IMR-90 (cell line): ENCODE measurements at regions not wholly inside any gene's neighbourhood (a gene's known extent, or its start where the extent isn't known, plus 50 kb on each side); places are given as distances from the start of the nearest gene placed in this dataset.

ENCODE experiments used
- ATAC-seq: fragments of 200-7000 bp; cut with Tn5 transposase; 2 replicates; pipeline ENCODE4 v1.9.1; 2020; ENCODE audit warnings: low read depth, mild to moderate bottlenecking, moderate library complexity
- BruUV-seq: library from RNA; stranded (reverse); fragments of 400-500 nt; replicated peaks from 2 replicates; lab custom pipeline; 2021; lab: Mats Ljungman, UMichigan
- CTCF ChIA-PET: fragments of 300-600 bp; formaldehyde crosslinking; extraction: SDS; loops from one replicate; lab custom pipeline; 2021; ENCODE audit warnings: antibody characterized with exemption; lab: Yijun Ruan, JAX
- POLR2A ChIA-PET: fragments of 300-600 bp; sonication (Branson Sonifier 250); formaldehyde crosslinking; loops from one replicate; lab custom pipeline; 2022; ENCODE audit warnings: antibody characterized with exemption; ENCODE audit not compliant: unreplicated experiment; lab: Charles Lee
- DNase-seq: peaks from one replicate; pipeline ENCODE4 v3.0.0; 2013
- H2AFZ ChIP-seq: replicated peaks from 2 replicates; pipeline ENCODE3; 2013; ENCODE audit warnings: low read length, mild to moderate bottlenecking; ENCODE audit not compliant: poor library complexity
- H2AK5ac ChIP-seq: 2 replicates; pipeline ENCODE4 v1.6.1; 2013; ENCODE audit warnings: low read depth, low read length, inconsistent platforms
- H2AK9ac ChIP-seq: replicated peaks from 2 replicates; pipeline ENCODE3; 2013; ENCODE audit warnings: mild to moderate bottlenecking, low read depth, low read length, moderate library complexity; ENCODE audit not compliant: poor library complexity
- H2BK120ac ChIP-seq: 2 replicates; pipeline ENCODE4 v1.6.1; 2013; ENCODE audit warnings: low read depth, low read length, inconsistent platforms
- H2BK15ac ChIP-seq: 3 replicates; pipeline ENCODE4 v1.6.1; 2013; ENCODE audit warnings: low read depth, low read length, inconsistent platforms
- H2BK20ac ChIP-seq: 2 replicates; pipeline ENCODE4 v1.6.1; 2013; ENCODE audit warnings: low read depth, mild to moderate bottlenecking, inconsistent platforms, low read length, moderate library complexity
- H2BK5ac ChIP-seq: 2 replicates; pipeline ENCODE4 v1.6.1; 2013; ENCODE audit warnings: mild to moderate bottlenecking, low read depth, low read length, inconsistent platforms; ENCODE audit not compliant: poor library complexity, severe bottlenecking
- H3K14ac ChIP-seq: replicated peaks from 2 replicates; pipeline ENCODE4 v1.6.1; 2013; ENCODE audit warnings: low read depth, low read length, inconsistent platforms
- H3K18ac ChIP-seq: 2 replicates; pipeline ENCODE4 v1.6.1; 2013; ENCODE audit warnings: low read depth, low read length, control low read depth
- H3K23ac ChIP-seq: 2 replicates; pipeline ENCODE4 v1.6.1; 2013; ENCODE audit warnings: low read depth, low read length, inconsistent platforms
- H3K27ac ChIP-seq: 2 replicates; pipeline ENCODE4 v1.5.1; 2013; ENCODE audit warnings: mild to moderate bottlenecking, control low read depth, low read length; ENCODE audit not compliant: insufficient read depth
- H3K27me3 ChIP-seq: 2 replicates; pipeline ENCODE4 v1.6.1; 2013; ENCODE audit warnings: low read length; ENCODE audit not compliant: control insufficient read depth, insufficient read depth
- H3K36me3 ChIP-seq: 2 replicates; pipeline ENCODE4 v1.6.1; 2013; ENCODE audit warnings: low read length, mixed read lengths; ENCODE audit not compliant: control insufficient read depth, insufficient read depth
- H3K4ac ChIP-seq: 2 replicates; pipeline ENCODE4 v1.6.1; 2013; ENCODE audit warnings: low read depth, low read length, inconsistent platforms
- H3K4me1 ChIP-seq: 2 replicates; pipeline ENCODE4 v1.6.1; 2013; ENCODE audit warnings: low read length, mixed read lengths; ENCODE audit not compliant: control insufficient read depth, insufficient read depth
- H3K4me2 ChIP-seq: 2 replicates; pipeline ENCODE4 v1.6.1; 2013; ENCODE audit warnings: low read depth, mild to moderate bottlenecking, control low read depth, low read length, moderate library complexity
- H3K4me3 ChIP-seq: 2 replicates; pipeline ENCODE4 v1.5.1; 2013; ENCODE audit warnings: low read depth, mild to moderate bottlenecking, control low read depth, low read length, moderate library complexity; ENCODE audit not compliant: insufficient read depth
- H3K56ac ChIP-seq: 2 replicates; pipeline ENCODE4 v1.6.1; 2013; ENCODE audit warnings: low read length, inconsistent platforms; ENCODE audit not compliant: insufficient read depth; ENCODE audit errors: extremely low read depth
- H3K79me1 ChIP-seq, 2 experiments: 2 replicates each; pipeline ENCODE4 v1.6.1; 2013; ENCODE audit warnings: low read length in 2 of 2, inconsistent platforms in 1 of 2, low read depth in 1 of 2
- H3K9ac ChIP-seq: 2 replicates; pipeline ENCODE4 v1.6.1; 2013; ENCODE audit warnings: low read depth, low read length, control low read depth
- H3K9me1 ChIP-seq: 2 replicates; pipeline ENCODE4 v1.6.1; 2013; ENCODE audit warnings: low read length, inconsistent platforms; ENCODE audit not compliant: insufficient read depth
- H3K9me3 ChIP-seq: 2 replicates; pipeline ENCODE4 v1.6.1; 2013; ENCODE audit warnings: low read length; ENCODE audit not compliant: control insufficient read depth, insufficient read depth
- H4K20me1 ChIP-seq: 2 replicates; pipeline ENCODE4 v1.6.1; 2013; ENCODE audit warnings: low read length, inconsistent platforms; ENCODE audit not compliant: insufficient read depth
- H4K5ac ChIP-seq: 2 replicates; pipeline ENCODE4 v1.6.1; 2013; ENCODE audit warnings: mild to moderate bottlenecking, low read depth, low read length, control low read depth
- H4K8ac ChIP-seq, 2 experiments: 2 replicates each; pipeline ENCODE4 v1.6.1; 2013; ENCODE audit warnings: low read depth in 2 of 2, low read length in 2 of 2, control low read depth in 1 of 2, inconsistent platforms in 1 of 2
- H4K91ac ChIP-seq: 2 replicates; pipeline ENCODE4 v1.6.1; 2013; ENCODE audit warnings: low read depth, low read length, inconsistent platforms; ENCODE audit not compliant: insufficient read depth
- CEBPB ChIP-seq: IDR thresholded peaks from 2 replicates; pipeline ENCODE4 v1.6.1; 2012; ENCODE audit warnings: low read depth, low read length, improper control_type of control experiment
- CHD1 ChIP-seq: IDR thresholded peaks from 2 replicates; pipeline ENCODE4 v1.6.1; 2012; ENCODE audit warnings: low read depth, low read length, improper control_type of control experiment
- FOS ChIP-seq: fragments of 150-350 bp; IDR thresholded peaks from 2 replicates; pipeline ENCODE4 v1.6.1; 2016; ENCODE audit warnings: low read depth, low read length
- MAFK ChIP-seq: IDR thresholded peaks from 2 replicates; pipeline ENCODE4 v1.6.1; 2012; ENCODE audit warnings: low read depth, low read length, improper control_type of control experiment
- MAZ ChIP-seq: IDR thresholded peaks from 2 replicates; pipeline ENCODE4 v1.6.1; 2012; ENCODE audit warnings: low read depth, mild to moderate bottlenecking, low read length, improper control_type of control experiment, moderate library complexity, borderline replicate concordance
- RAD21 ChIP-seq: IDR thresholded peaks from 2 replicates; pipeline ENCODE4 v1.6.1; 2012; ENCODE audit warnings: low read length, improper control_type of control experiment
- RCOR1 ChIP-seq: IDR thresholded peaks from 2 replicates; pipeline ENCODE4 v1.6.1; 2012; ENCODE audit warnings: mild to moderate bottlenecking, low read length, improper control_type of control experiment; ENCODE audit not compliant: insufficient replicate concordance
- RFX5 ChIP-seq: IDR thresholded peaks from 2 replicates; pipeline ENCODE4 v1.8.0; 2012; ENCODE audit warnings: low read depth, mild to moderate bottlenecking, low read length, moderate library complexity
- WGBS, 2 experiments: methylation state at CpG; one replicate each; pipeline versions ENCODE4 v1.1.5 to v1.1.7; 2013; ENCODE audit warnings: missing lambda C conversion rate in 2 of 2; ENCODE audit not compliant: insufficient read length in 1 of 2; ENCODE audit errors: extremely low coverage in 2 of 2; 5-methylcytosine and 5-hydroxymethylcytosine counted together
- dilution Hi-C: fragments of 300-500 bp; cut with HindIII; formaldehyde crosslinking; loops from one replicate; pipeline ENCODE4 v1.14.3; 2018; ENCODE audit warnings: low sequenced_read_pairs; ENCODE audit not compliant: unreplicated experiment
- in situ Hi-C: fragments of 300-500 bp; cut with MboI; formaldehyde crosslinking; loops from 3 replicates; pipeline ENCODE4 v1.14.3; 2019; ENCODE audit warnings: low sequenced_read_pairs, inconsistent platforms, mixed read lengths
- intact Hi-C: fragments of 100-400 bp; cut with micrococcal nuclease; formaldehyde crosslinking; loops from 2 replicates; pipeline ENCODE4 v1.10.0; 2022

GRCh38 chr7:83306502-83306901 is 143.8 kb upstream of the PCLO start:
- no peak overlapping the region for H3K4ac ChIP-seq
- dilution Hi-C loops, result no loop called here
- H2BK15ac ChIP-seq, result no peak overlapping the region
- BruUV-seq, result no TSS peak
- H3K9me1 ChIP-seq, result no peaks in the 10 kb centered on the region
- no peak overlapping the region for H2AK9ac ChIP-seq
- no peak overlapping the region for H2BK5ac ChIP-seq
- H3K36me3 ChIP-seq, result no peaks in the 10 kb centered on the region
- H3K23ac ChIP-seq, result no peak overlapping the region
- H4K8ac ChIP-seq, result no peak overlapping the region
- no peak overlapping the region for H2BK120ac ChIP-seq
- H3K27me3 ChIP-seq, result no peaks in the 10 kb centered on the region
- H2BK20ac ChIP-seq, result no peak overlapping the region
- H3K9me3 ChIP-seq, result no peaks in the 10 kb centered on the region
- WGBS, 2 experiments, result no CpG with 5 or more reads among the region's 1 CpG
- no peak overlapping the region for H3K18ac ChIP-seq
- TF ChIP-seq RFX5 (no peak), RCOR1 (no peak), RAD21 (no peak), CEBPB (no peak), MAZ (no peak), FOS (no peak), MAFK (no peak), CHD1 (no peak)
- H4K91ac ChIP-seq, result no peak overlapping the region
- H2AFZ ChIP-seq, result no peak overlapping the region
- intact Hi-C loops, result no loop called here
- no peak overlapping the region for H3K14ac ChIP-seq
- ChIA-PET POLR2A (no interaction called here), CTCF (no interaction called here)
- no peak overlapping the region for H3K9ac ChIP-seq
- H3K27ac ChIP-seq, result no peak overlapping the region
- H3K79me1 ChIP-seq, result no peaks in the 10 kb centered on the region
- no peak overlapping the region for H2AK5ac ChIP-seq
- no peak overlapping the region for H4K5ac ChIP-seq
- no peaks in the 10 kb centered on the region for H3K4me1 ChIP-seq
- no peaks in the 10 kb centered on the region for H4K20me1 ChIP-seq
- no peak overlapping the region for H3K4me3 ChIP-seq
- H3K56ac ChIP-seq, result no peak overlapping the region
- in situ Hi-C loops, result no loop called here
- H3K4me2 ChIP-seq, result no peak overlapping the region
- ATAC-seq (no peak), DNase-seq (no peak)
